ENCODE measurements at regions not wholly inside any gene's neighbourhood (a gene's known extent, or its start where the extent isn't known, plus 50 kb on each side); places are given as distances from the start of the nearest gene placed in this dataset.

- H3K4me1 ChIP-seq (ENCODE audit: control insufficient read depth in 1 of 2, insufficient read depth in 2 of 2, low read length in 2 of 2) = no peaks in the 10 kb centered on the region
- DNase-seq (no peak), ATAC-seq (ENCODE audit: low FRiP score) (no peak)
- H3K27ac ChIP-seq (ENCODE audit: low read depth in 1 of 2, low read length in 2 of 2) = no peak overlapping the region
- H3K9me3 ChIP-seq (ENCODE audit: control insufficient read depth, low read length) = peaks cover 1% of the 10 kb centered on the region
- no peaks in the 10 kb centered on the region for H3K27me3 ChIP-seq (ENCODE audit: control insufficient read depth in 1 of 2, insufficient read depth in 2 of 2, low read length in 1 of 2)
- intact Hi-C loops (cut with DNase I) = no loop called here
- H3K4me3 ChIP-seq (ENCODE audit: low read length in 2 of 2) = no peak overlapping the region
- H3K36me3 ChIP-seq (ENCODE audit: control insufficient read depth in 1 of 2, insufficient read depth in 2 of 2, low read length in 1 of 2) = no peaks in the 10 kb centered on the region
- WGBS, 2 donors = 62 to 71% methylated on average over 2 of the region's 2 CpGs
These were observed 159.4 kb downstream of the RBM43 start for GRCh38 chr2:151102226-151102625.

GRCh38 chr2:151098841-151099240 is 162.8 kb downstream of the RBM43 start:
- DNase-seq = no peak

GRCh38 chr2:151097895-151098294 is 163.8 kb downstream of the RBM43 start:
- Histone ChIP-seq H3K4me3 (ENCODE audit: low read length in 2 of 2) (no peak overlapping the region), H3K36me3 (ENCODE audit: control insufficient read depth in 1 of 2, insufficient read depth in 2 of 2, low read length in 1 of 2) (no peaks in the 10 kb centered on the region), H3K9me3 (ENCODE audit: control insufficient read depth, low read length) (no peaks in the 10 kb centered on the region), H3K27ac (ENCODE audit: low read depth in 1 of 2, low read length in 2 of 2) (no peak overlapping the region), H3K4me1 (ENCODE audit: control insufficient read depth in 1 of 2, insufficient read depth in 2 of 2, low read length in 2 of 2) (no peaks in the 10 kb centered on the region), H3K27me3 (ENCODE audit: control insufficient read depth in 1 of 2, insufficient read depth in 2 of 2, low read length in 1 of 2) (no peaks in the 10 kb centered on the region)
- ATAC-seq (ENCODE audit: low FRiP score) = no peak
- no peak for DNase-seq
- WGBS, 2 donors = 65 to 70% methylated on average over 4 of the region's 4 CpGs
- intact Hi-C loops (cut with DNase I) = no loop called here

More at GRCh38 chr2:151098841-151099240, 162.8 kb downstream of the RBM43 start:
- H3K4me3 ChIP-seq (ENCODE audit: low read length in 2 of 2) = no peak overlapping the region
- ATAC-seq (ENCODE audit: low FRiP score) = no peak
- no peaks in the 10 kb centered on the region for H3K27me3 ChIP-seq (ENCODE audit: control insufficient read depth in 1 of 2, insufficient read depth in 2 of 2, low read length in 1 of 2)
- H3K27ac ChIP-seq (ENCODE audit: low read depth in 1 of 2, low read length in 2 of 2) = no peak overlapping the region
- no peaks in the 10 kb centered on the region for H3K4me1 ChIP-seq (ENCODE audit: control insufficient read depth in 1 of 2, insufficient read depth in 2 of 2, low read length in 2 of 2)
- H3K9me3 ChIP-seq (ENCODE audit: control insufficient read depth, low read length) = no peaks in the 10 kb centered on the region
- intact Hi-C loops (cut with DNase I) = no loop called here
- H3K36me3 ChIP-seq (ENCODE audit: control insufficient read depth in 1 of 2, insufficient read depth in 2 of 2, low read length in 1 of 2) = no peaks in the 10 kb centered on the region

GRCh38 chr2:151097128-151097527 is 164.5 kb downstream of the RBM43 start:
- H3K4me1 ChIP-seq (ENCODE audit: control insufficient read depth in 1 of 2, insufficient read depth in 2 of 2, low read length in 2 of 2) = no peaks in the 10 kb centered on the region
- H3K9me3 ChIP-seq (ENCODE audit: control insufficient read depth, low read length) = no peaks in the 10 kb centered on the region
- no peak for DNase-seq
- no peaks in the 10 kb centered on the region for H3K27me3 ChIP-seq (ENCODE audit: control insufficient read depth in 1 of 2, insufficient read depth in 2 of 2, low read length in 1 of 2)
- no peak overlapping the region for H3K4me3 ChIP-seq (ENCODE audit: low read length in 2 of 2)
- H3K27ac ChIP-seq (ENCODE audit: low read depth in 1 of 2, low read length in 2 of 2) = no peak overlapping the region
- H3K36me3 ChIP-seq (ENCODE audit: control insufficient read depth in 1 of 2, insufficient read depth in 2 of 2, low read length in 1 of 2) = no peaks in the 10 kb centered on the region
- intact Hi-C loops (cut with DNase I) = no loop called here
- ATAC-seq (ENCODE audit: low FRiP score) = no peak

- ATAC-seq (ENCODE audit: low FRiP score) (no peak), DNase-seq (no peak)
- Histone ChIP-seq H3K27ac (ENCODE audit: low read depth in 1 of 2, low read length in 2 of 2) (no peak overlapping the region), H3K4me3 (ENCODE audit: low read length in 2 of 2) (no peak overlapping the region), H3K36me3 (ENCODE audit: control insufficient read depth in 1 of 2, insufficient read depth in 2 of 2, low read length in 1 of 2) (no peaks in the 10 kb centered on the region), H3K27me3 (ENCODE audit: control insufficient read depth in 1 of 2, insufficient read depth in 2 of 2, low read length in 1 of 2) (no peaks in the 10 kb centered on the region), H3K9me3 (ENCODE audit: control insufficient read depth, low read length) (no peaks in the 10 kb centered on the region), H3K4me1 (ENCODE audit: control insufficient read depth in 1 of 2, insufficient read depth in 2 of 2, low read length in 2 of 2) (no peaks in the 10 kb centered on the region)
- intact Hi-C loops (cut with DNase I) = no loop called here
- WGBS, 2 donors = 94 to 96% methylated on average over 3 of the region's 3 CpGs
These were observed 165.4 kb downstream of the RBM43 start for GRCh38 chr2:151096235-151096634.

GRCh38 chr2:151095463-151095862 is 166.2 kb downstream of the RBM43 start:
- no peaks in the 10 kb centered on the region for H3K9me3 ChIP-seq (ENCODE audit: control insufficient read depth, low read length)
- H3K4me1 ChIP-seq (ENCODE audit: control insufficient read depth in 1 of 2, insufficient read depth in 2 of 2, low read length in 2 of 2) = no peaks in the 10 kb centered on the region
- no peaks in the 10 kb centered on the region for H3K27me3 ChIP-seq (ENCODE audit: control insufficient read depth in 1 of 2, insufficient read depth in 2 of 2, low read length in 1 of 2)
- no peak for ATAC-seq (ENCODE audit: low FRiP score)
- H3K4me3 ChIP-seq (ENCODE audit: low read length in 2 of 2) = no peak overlapping the region
- 78 to 94% methylated on average over 3 of the region's 3 CpGs for WGBS, 2 donors
- no peaks in the 10 kb centered on the region for H3K36me3 ChIP-seq (ENCODE audit: control insufficient read depth in 1 of 2, insufficient read depth in 2 of 2, low read length in 1 of 2)
- DNase-seq = no peak
- no peak overlapping the region for H3K27ac ChIP-seq (ENCODE audit: low read depth in 1 of 2, low read length in 2 of 2)
- intact Hi-C loops (cut with DNase I) = no loop called here

GRCh38 chr2:151091583-151091982 is 170.1 kb downstream of the RBM43 start:
- DNase-seq (no peak), ATAC-seq (ENCODE audit: low FRiP score) (no peak)
- Histone ChIP-seq H3K27me3 (ENCODE audit: control insufficient read depth in 1 of 2, insufficient read depth in 2 of 2, low read length in 1 of 2) (no peaks in the 10 kb centered on the region), H3K4me3 (ENCODE audit: low read length in 2 of 2) (no peak overlapping the region), H3K4me1 (ENCODE audit: control insufficient read depth in 1 of 2, insufficient read depth in 2 of 2, low read length in 2 of 2) (peaks cover 0 to 2% of the 10 kb centered on the region in 2 donors), H3K36me3 (ENCODE audit: control insufficient read depth in 1 of 2, insufficient read depth in 2 of 2, low read length in 1 of 2) (no peaks in the 10 kb centered on the region), H3K9me3 (ENCODE audit: control insufficient read depth, low read length) (no peaks in the 10 kb centered on the region), H3K27ac (ENCODE audit: low read depth in 1 of 2, low read length in 2 of 2) (no peak overlapping the region)
- 71 to 72% methylated on average over 3 of the region's 3 CpGs for WGBS, 2 donors
- intact Hi-C loops (cut with DNase I) = no loop called here

GRCh38 chr2:151087377-151087776 is 174.3 kb downstream of the RBM43 start:
- no peak for ATAC-seq (ENCODE audit: low FRiP score)
- DNase-seq = no peak
- no peaks in the 10 kb centered on the region for H3K36me3 ChIP-seq (ENCODE audit: control insufficient read depth in 1 of 2, insufficient read depth in 2 of 2, low read length in 1 of 2)
- no peaks in the 10 kb centered on the region for H3K27me3 ChIP-seq (ENCODE audit: control insufficient read depth in 1 of 2, insufficient read depth in 2 of 2, low read length in 1 of 2)
- intact Hi-C loops (cut with DNase I) = no loop called here
- H3K4me1 ChIP-seq (ENCODE audit: control insufficient read depth in 1 of 2, insufficient read depth in 2 of 2, low read length in 2 of 2) = peaks cover 0 to 2% of the 10 kb centered on the region in 2 donors
- no peak overlapping the region for H3K27ac ChIP-seq (ENCODE audit: low read depth in 1 of 2, low read length in 2 of 2)
- H3K9me3 ChIP-seq (ENCODE audit: control insufficient read depth, low read length) = no peaks in the 10 kb centered on the region
- H3K4me3 ChIP-seq (ENCODE audit: low read length in 2 of 2) = no peak overlapping the region
- 45 to 49% methylated on average over 3 of the region's 3 CpGs for WGBS, 2 donors

GRCh38 chr2:151085181-151085611 is 176.5 kb downstream of the RBM43 start:
- Histone ChIP-seq H3K36me3 (ENCODE audit: control insufficient read depth in 1 of 2, insufficient read depth in 2 of 2, low read length in 1 of 2) (no peaks in the 10 kb centered on the region), H3K4me3 (ENCODE audit: low read length in 2 of 2) (no peak overlapping the region), H3K27ac (ENCODE audit: low read depth in 1 of 2, low read length in 2 of 2) (no peak overlapping the region), H3K27me3 (ENCODE audit: control insufficient read depth in 1 of 2, insufficient read depth in 2 of 2, low read length in 1 of 2) (no peaks in the 10 kb centered on the region), H3K4me1 (ENCODE audit: control insufficient read depth in 1 of 2, insufficient read depth in 2 of 2, low read length in 2 of 2) (peaks cover 0 to 2% of the 10 kb centered on the region in 2 donors), H3K9me3 (ENCODE audit: control insufficient read depth, low read length) (no peaks in the 10 kb centered on the region)
- intact Hi-C loops (cut with DNase I) = no loop called here
- DNase-seq = no peak
- WGBS, 2 donors = 0 to 6% methylated on average over 1 of the region's 1 CpG
- ATAC-seq (ENCODE audit: low FRiP score) = no peak

Measured in aorta (tissue), 5 donors.